Transverse colon (tissue), 4 donors: ENCODE measurements at regions not wholly inside any gene's neighbourhood (a gene's known extent, or its start where the extent isn't known, plus 50 kb on each side); places are given as distances from the start of the nearest gene placed in this dataset.

Source experiments
- CTCF ChIP-seq, 5 experiments: fragments of 200-600 bp in 3 of 5; fragments of 450-650 bp in 2 of 5; sonication (generic) in 3 of 5; IDR thresholded peaks; 1 replicate in 2 of 5; 2 replicates in 3 of 5; pipeline ENCODE4 v1.5.1; 2016 to 2017; ENCODE audit warnings: antibody characterized with exemption in 5 of 5, inconsistent platforms in 3 of 5, mild to moderate bottlenecking in 2 of 5, moderate library complexity in 1 of 5
- POLR2AphosphoS5 ChIP-seq, 3 donors: sonication (generic); formaldehyde crosslinking; IDR thresholded peaks; one replicate each; pipeline ENCODE4 v1.6.1; 2016; ENCODE audit warnings: antibody characterized with exemption in 3 of 3

GRCh38 chr6:2462831-2463230, 217.4 kb upstream of the GMDS start:
- TF ChIP-seq POLR2AphosphoS5 (IDR thresholded peaks at IDR 0.05): no peak
- TF ChIP-seq CTCF (IDR thresholded peaks at IDR 0.05): no peak
